HG03280 (cell line): ENCODE measurements at regions not wholly inside any gene's neighbourhood (a gene's known extent, or its start where the extent isn't known, plus 50 kb on each side); places are given as distances from the start of the nearest gene placed in this dataset.

ENCODE experiments used
- ATAC-seq: cut with Tn5 transposase; IDR thresholded peaks from one replicate; pipeline ENCODE4 v1.9.1; 2021; ENCODE audit warnings: mild to moderate bottlenecking, moderate library complexity; ENCODE audit not compliant: unreplicated experiment

GRCh38 chr9:96044401-96044800 lies 168.9 kb downstream of the ERCC6L2 start:
- no peak for ATAC-seq

DNA sequence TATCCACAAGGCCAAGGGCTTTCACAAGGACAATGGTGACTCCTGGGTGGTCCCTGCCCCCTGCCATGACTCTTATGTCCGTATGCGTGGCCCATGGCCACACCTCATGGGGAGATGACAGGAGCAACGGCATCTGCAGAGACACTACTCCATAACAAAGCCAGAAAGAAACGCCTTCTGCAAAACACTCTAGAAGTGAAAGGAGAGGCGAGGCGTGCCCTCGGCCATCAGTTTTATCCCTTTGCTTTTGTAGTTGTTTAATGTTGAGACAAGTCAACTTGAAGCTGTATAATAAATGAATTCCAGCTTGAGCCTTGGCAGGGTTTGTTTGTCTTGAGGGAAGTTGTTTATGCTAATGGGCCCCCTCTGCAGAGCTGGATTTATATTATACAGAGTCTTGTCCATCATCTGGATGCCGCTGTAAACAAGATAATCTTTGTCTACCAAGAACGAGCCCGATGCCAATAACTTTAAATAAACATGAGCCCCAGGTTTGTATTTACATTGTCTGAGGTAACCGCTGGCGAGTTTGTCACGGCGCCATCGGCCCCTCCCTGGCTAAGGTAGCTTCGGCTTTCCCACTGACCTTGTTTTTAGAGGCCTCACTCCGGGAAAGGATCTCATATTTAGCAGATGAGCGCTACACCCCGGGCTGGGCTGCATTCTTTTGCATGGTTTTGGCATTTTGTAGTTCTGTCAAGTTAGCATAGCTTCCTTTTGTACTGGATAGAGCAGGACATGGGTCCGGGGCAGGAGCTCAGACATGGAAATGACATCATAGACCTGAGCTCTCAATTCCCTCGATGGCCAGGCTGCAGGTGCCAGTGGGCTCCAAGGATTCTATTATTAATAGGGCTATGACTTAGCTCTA lies 165.3 kb downstream of the ERCC6L2 start:
- no peak for ATAC-seq

GRCh38 chr9:96038914-96039313 lies 163.4 kb downstream of the ERCC6L2 start:
- ATAC-seq = no peak

DNA sequence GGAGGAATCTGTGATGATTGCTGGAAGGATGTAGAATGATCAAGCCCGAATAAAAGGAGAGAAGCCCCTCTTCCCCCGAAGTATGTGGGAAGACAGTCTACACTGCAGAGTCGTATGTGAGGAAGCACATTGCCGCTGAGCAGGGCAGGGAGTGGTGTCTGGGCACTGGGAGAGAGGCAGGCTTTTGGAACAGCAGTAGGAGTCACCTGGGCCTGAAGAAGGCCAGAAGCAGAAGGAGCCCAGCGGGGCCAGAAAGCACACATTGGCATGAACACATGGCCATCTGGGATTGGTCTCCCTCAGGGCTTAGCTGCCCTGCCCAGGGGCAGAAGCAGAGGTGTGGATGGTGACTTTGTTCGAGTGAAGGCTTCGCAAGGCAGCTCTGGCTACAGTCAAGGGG lies 162.8 kb downstream of the ERCC6L2 start:
- no peak for ATAC-seq

GRCh38 chr9:96034553-96035122 lies 159.1 kb downstream of the ERCC6L2 start:
- no peak for ATAC-seq

DNA sequence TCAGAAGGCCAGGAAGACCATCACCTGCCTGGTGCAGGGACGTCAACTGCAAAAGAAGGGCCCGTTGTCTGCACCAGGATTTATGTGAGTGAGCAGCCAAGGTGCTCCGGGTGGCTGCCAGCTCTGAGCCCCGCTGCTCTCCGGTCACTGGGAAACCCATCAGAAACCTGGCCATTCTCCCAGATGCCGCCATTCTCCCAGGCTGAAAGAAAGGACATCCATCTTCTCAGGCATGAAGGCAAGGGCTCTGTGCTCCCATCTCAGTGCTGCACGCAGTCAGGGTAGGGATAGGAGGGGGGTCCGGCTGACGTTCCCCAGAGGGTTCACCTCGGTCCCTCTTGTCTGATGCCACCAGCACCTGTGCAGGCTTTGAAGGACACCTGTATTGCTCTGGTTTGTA lies 158.4 kb downstream of the ERCC6L2 start:
- no peak for ATAC-seq

DNA sequence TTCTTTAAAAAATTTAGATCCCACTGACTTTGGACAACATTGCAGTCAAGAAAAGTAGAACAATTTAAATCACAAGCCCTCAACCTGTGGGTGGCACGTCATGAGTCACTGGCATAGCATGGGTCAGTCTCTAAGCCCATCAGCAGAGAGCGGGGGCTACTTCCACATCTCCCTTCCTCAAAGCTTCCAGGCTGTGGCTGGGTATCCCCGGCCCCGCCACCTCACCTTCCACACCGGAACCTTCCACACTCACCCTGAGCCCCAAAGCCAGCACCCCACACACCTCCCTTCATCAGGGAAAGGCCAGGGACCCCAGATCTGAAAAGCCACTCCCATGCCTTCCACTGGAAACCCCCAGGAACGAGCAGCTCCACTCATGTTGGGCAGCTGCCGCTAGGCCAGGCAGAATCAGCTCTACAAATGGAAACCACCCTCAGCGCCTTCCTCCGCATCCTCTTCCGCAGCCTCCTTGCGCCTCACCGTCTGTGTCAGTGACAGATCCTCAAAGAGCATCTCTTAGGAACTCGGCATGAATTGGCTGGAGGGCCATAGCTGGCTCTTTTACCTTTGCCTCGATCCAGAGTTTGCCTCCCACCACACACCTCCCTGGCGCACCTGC lies 156.5 kb downstream of the ERCC6L2 start:
- ATAC-seq = no peak

GRCh38 chr9:96031366-96031824 lies 155.9 kb downstream of the ERCC6L2 start:
- no peak for ATAC-seq

GRCh38 chr9:96029722-96030530 lies 154.4 kb downstream of the ERCC6L2 start:
- ATAC-seq = no peak

DNA sequence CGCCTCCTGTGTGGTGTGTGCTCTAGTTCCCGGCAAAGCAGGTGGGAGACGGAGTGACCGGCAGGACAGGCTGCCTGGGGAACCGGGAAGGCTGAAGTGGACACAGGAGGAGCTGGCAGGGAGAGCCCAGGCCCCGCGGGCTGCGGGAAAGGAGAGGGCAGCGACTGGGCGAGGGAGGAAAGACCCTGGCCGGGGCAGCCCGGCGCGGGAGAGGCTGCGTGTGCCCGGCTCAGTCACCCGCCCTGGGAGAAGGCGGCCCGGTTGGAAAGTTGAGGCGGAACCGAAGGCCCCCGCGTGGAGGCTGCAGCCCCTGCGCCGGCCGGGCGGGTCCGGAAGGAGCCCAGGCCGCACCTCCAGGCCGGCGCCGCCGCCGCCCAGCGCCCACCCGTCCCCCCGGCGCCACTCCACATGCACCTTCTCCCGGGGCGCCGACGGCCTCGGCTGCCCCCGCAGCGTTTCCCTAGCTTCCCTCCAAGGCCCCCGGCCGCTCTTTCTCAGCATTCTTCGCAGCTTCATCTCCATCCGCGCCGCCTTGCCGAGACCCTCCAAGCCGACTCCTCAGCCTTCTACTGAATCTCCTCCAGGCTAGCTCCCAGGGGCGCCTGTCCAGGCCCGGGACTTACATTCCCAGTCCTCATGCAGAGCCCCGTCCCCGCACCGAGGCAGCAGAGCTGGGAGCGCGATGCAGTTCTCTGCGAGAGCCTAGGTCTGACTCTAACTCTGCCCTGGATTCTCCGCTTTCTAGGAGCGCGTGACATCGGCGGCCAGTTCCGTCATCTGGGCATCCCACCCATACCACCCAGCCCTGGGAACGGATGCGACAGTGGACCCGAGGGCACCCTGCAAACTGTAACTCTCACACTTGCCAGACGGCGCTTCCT lies 152.0 kb downstream of the ERCC6L2 start:
- ATAC-seq = no peak

DNA sequence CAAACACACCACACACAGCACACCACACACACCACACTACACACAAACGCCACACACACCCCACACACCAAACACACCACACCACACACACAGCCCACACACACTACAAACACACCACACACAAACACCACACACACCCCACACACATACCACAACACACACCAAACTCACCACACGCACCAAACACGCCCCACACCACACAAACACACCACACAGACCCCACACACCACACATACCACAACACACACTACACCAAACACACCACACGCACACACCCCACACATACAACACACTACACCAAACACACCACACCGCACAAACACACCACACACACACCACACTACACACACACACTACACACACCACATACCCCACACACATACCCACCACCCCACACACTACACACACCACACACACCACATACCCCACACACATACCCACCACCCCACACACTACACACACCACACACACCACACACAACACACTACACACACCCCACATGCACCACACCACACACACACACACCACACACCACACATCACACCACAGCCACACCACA lies 151.2 kb downstream of the ERCC6L2 start:
- no peak for ATAC-seq

GRCh38 chr9:96025995-96026602 lies 150.6 kb downstream of the ERCC6L2 start:
- no peak for ATAC-seq

DNA sequence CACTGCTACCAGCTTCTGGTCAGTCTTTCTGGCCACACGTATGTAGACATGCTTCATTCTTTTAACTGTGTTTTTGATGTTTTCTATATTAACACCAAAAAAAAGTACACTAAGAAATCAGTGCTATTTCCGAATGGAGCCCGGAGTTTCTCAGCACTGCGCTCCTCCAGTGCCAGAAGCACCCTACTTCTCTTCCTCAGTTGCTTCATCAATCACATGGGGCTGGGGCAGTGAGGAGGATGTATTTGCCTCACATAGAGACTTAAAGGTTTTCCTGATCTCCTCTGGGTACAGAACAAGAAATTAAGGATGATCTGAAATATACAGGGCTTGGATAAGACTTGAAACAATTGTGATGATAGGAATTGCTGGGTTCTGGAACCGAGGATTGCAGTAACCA lies 148.0 kb downstream of the ERCC6L2 start:
- no peak for ATAC-seq

DNA sequence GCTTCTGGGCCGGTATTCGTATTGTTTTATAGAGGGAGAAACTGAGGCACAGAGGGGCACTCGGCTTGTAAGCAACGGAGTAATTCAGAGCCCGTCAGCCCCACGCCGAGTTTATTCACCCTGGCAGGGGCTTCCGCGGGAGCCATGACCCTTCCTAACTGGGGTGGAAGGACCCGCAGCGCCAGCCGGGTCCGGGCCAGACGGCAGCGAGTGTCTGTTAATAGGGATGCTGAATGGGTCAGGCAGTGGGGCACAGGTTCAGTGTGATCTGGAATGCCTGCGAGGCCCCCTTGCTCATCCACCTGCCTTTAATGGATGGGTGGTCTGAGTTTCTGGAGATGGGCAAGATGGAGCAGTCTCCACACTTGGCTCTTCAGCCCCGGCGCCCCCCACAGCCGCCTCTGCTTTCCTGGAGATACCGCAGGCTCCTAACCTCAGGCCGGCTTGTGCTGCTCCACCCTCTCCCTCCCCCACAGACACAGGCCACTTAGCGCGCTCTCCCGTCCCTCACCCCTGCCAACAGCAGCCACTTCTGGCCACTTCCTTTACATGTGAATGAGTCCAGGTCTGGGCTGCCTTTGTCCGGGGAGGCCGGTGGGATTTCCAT lies 147.1 kb downstream of the ERCC6L2 start:
- no peak for ATAC-seq

GRCh38 chr9:96021551-96022444 lies 146.3 kb downstream of the ERCC6L2 start:
- ATAC-seq = no peak

DNA sequence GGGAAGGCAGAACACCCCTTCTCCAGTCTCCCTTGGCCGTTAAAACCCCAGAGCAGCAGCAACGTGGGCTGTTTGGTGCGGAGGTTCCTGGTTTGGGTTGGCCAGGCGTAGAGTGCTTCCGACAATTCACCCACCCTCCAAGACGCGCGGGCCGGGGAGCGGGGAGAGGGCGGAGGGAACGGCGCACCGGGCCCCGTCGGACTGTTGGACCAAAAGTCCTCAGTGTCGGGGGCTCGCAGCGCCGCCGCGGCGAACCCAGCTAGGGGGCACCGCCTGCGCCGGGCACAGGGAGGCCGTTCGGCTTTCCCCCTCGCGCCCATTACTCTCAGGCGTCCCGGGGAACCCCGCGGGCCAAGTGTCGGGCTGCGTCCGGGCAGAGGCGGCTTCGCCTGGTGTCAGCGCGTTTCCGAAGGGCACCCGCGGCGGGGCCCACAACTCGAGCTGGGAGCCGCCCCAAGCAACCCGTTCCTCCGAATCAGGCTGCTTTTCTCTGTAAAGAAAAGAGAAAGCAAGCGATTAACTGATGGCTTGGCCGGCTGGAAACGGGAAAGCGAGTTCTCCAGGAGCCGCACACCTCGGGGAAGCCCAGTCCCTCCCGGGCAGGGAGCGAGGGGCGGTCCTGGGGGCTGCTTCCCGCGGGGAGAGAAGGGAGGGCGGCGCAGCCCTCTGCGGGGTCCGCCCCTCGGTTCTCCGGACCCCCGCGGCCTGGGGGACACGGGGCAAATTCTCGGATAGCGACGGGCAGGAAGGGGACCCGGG lies 145.5 kb downstream of the ERCC6L2 start:
- no peak for ATAC-seq

DNA sequence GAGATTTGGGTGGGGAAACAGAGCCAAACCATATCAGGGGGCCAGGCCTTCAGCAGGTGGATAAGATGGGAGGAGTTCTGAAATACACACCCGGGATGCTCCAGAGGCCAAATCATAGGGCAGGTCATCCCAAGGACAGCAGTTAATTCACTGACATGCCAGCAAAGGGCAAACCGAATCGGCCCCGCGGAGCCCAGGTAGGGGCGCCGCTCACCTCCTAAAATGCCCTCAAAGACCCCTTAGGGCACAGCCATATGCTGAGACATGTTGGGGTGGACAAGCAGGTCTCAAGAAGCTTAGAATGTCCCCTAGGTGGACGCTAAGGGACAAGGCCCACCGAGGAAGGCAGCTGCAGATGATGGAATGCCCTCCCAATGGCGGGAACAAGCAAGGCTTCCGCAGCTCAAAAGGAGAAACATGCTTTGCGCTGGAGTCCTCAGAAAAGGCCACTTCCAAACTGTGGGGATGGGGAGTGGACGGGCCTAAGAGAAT lies 144.9 kb downstream of the ERCC6L2 start:
- no peak for ATAC-seq
